OCI-LY1 (cell line): ENCODE measurements at regions not wholly inside any gene's neighbourhood (a gene's known extent, or its start where the extent isn't known, plus 50 kb on each side); places are given as distances from the start of the nearest gene placed in this dataset.
"Not testable (repeated sequence)": the region's sequence is repeated elsewhere in the genome, so short reads cannot be mapped to it uniquely, and the experiment has no call there.

Experiments used
- H2AFZ ChIP-seq: fragments of 200-600 bp; sonication (generic), shearing (Covaris generic); 2 replicates; pipeline ENCODE4 v1.6.0; 2014; ENCODE audit warnings: antibody characterized with exemption, mild to moderate bottlenecking, low read length
- H3F3A ChIP-seq: fragments of 200-600 bp; sonication (generic), shearing (Covaris generic); 2 replicates; pipeline ENCODE4 v1.6.0; 2014; ENCODE audit warnings: mild to moderate bottlenecking, antibody characterized with exemption, low read length, moderate library complexity; ENCODE audit not compliant: insufficient read depth
- H3K27ac ChIP-seq: fragments of 200-600 bp; sonication (generic); 2 replicates; pipeline ENCODE4 v1.5.1; 2014; ENCODE audit warnings: low read length, mixed run types, mild to moderate bottlenecking, low read depth; ENCODE audit not compliant: poor library complexity, severe bottlenecking
- H3K27me3 ChIP-seq: fragments of 200-600 bp; sonication (generic); 2 replicates; pipeline ENCODE4 v1.6.0; 2014; ENCODE audit warnings: antibody characterized with exemption, mild to moderate bottlenecking, low read length, moderate library complexity; ENCODE audit not compliant: insufficient read depth
- H3K36me3 ChIP-seq: fragments of 200-600 bp; sonication (generic); 2 replicates; pipeline ENCODE4 v1.6.1; 2014; ENCODE audit warnings: mild to moderate bottlenecking, antibody characterized with exemption, low read length, moderate library complexity, mixed read lengths; ENCODE audit not compliant: insufficient read depth
- H3K4me1 ChIP-seq: fragments of 200-600 bp; sonication (generic); 2 replicates; pipeline ENCODE4 v1.5.1; 2014; ENCODE audit warnings: mild to moderate bottlenecking, low read length, moderate library complexity; ENCODE audit not compliant: insufficient read depth, severe bottlenecking
- H3K4me2 ChIP-seq: fragments of 200-600 bp; sonication (generic), shearing (Covaris generic); 2 replicates; pipeline ENCODE4 v1.6.1; 2014; ENCODE audit warnings: low read length
- H3K4me3 ChIP-seq: fragments of 200-600 bp; sonication (generic); 2 replicates; pipeline ENCODE4 v1.5.1; 2014; ENCODE audit warnings: low read length, low read depth, mild to moderate bottlenecking, mixed read lengths; ENCODE audit not compliant: poor library complexity, severe bottlenecking
- H3K79me2 ChIP-seq: fragments of 200-600 bp; shearing (Covaris generic); 2 replicates; pipeline ENCODE4 v1.6.1; 2016; ENCODE audit warnings: mixed run types, low read length, mixed read lengths; ENCODE audit not compliant: insufficient read depth
- H3K9ac ChIP-seq: fragments of 200-600 bp; sonication (generic), shearing (Covaris generic); 2 replicates; pipeline ENCODE4 v1.6.1; 2014; ENCODE audit warnings: mild to moderate bottlenecking, low read length, mixed read lengths
- H3K9me2 ChIP-seq: fragments of 200-600 bp; sonication (generic), shearing (Covaris generic); 2 replicates; pipeline ENCODE4 v1.6.1; 2014; ENCODE audit warnings: low read depth, mild to moderate bottlenecking, low read length, mixed read lengths
- H3K9me3 ChIP-seq: fragments of 200-600 bp; shearing (Covaris generic); 2 replicates; pipeline ENCODE4 v1.6.1; 2014; ENCODE audit warnings: low read length, mixed read lengths
- H4K20me1 ChIP-seq: fragments of 200-600 bp; sonication (generic), shearing (Covaris generic); 2 replicates; pipeline ENCODE4 v1.6.0; 2016; ENCODE audit warnings: mild to moderate bottlenecking, low read length; ENCODE audit not compliant: insufficient read depth
- CTCF ChIP-seq: fragments of 200-600 bp; sonication (generic), shearing (Covaris generic); IDR thresholded peaks from 2 replicates; pipeline ENCODE4 v1.5.1; 2017; ENCODE audit warnings: mild to moderate bottlenecking, antibody characterized with exemption, low read length, moderate library complexity, mixed read lengths

DNA sequence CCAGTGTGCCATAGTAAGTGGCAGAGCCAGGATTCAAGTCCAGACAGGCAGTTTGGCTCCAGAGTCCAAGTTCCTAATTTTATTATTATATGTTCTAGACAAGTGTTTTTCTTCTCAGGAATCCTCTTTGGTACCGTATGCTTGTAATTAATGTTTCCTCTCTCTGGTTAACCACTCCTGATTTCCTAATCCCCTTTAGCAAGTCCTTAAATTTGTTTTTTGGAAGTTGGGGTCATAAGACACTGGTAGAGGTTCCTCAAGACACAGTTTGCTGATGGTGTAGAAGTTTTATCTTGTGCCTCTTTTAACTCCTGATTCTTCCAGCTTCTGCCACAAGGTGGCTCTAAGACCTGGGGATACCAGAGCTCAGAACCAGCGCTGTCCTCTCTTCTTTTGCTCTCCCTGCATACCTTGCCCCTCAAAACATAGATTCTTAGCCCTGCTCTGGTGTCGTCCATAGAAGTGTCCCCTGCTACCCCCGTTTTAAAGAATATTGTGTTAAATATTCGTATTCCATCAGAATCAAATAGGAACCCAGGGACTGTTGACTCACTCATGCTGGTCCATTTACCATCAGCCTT, 3068.0 kb downstream of the RPIA start:
- H3K79me2 ChIP-seq, H3K4me1 ChIP-seq, H4K20me1 ChIP-seq, H3K9me3 ChIP-seq, H3K36me3 ChIP-seq, H3K9ac ChIP-seq, H3K4me2 ChIP-seq, H3K4me3 ChIP-seq, H2AFZ ChIP-seq, H3K27me3 ChIP-seq, H3K9me2 ChIP-seq, H3K27ac ChIP-seq, H3F3A ChIP-seq: not testable (repeated sequence)
- TF ChIP-seq CTCF = peak; percentile 9; the same call in 1 of the 2 replicates

- H3K27ac ChIP-seq, H2AFZ ChIP-seq, H3K27me3 ChIP-seq, H3K4me1 ChIP-seq, H4K20me1 ChIP-seq, H3K9me2 ChIP-seq, H3K9ac ChIP-seq, H3K9me3 ChIP-seq, H3K79me2 ChIP-seq, H3K4me2 ChIP-seq, H3K4me3 ChIP-seq, H3K36me3 ChIP-seq, H3F3A ChIP-seq: not testable (repeated sequence)
Measured at GRCh38 chr2:91760672-91761071, 3069.2 kb downstream of the RPIA start.

GRCh38 chr2:91762312-91762711, 3070.8 kb downstream of the RPIA start:
- not testable (repeated sequence) for H3K9me2 ChIP-seq, H3K27me3 ChIP-seq, H3K4me3 ChIP-seq, H3K36me3 ChIP-seq, H4K20me1 ChIP-seq, H2AFZ ChIP-seq, H3K9me3 ChIP-seq, H3F3A ChIP-seq, H3K4me2 ChIP-seq, H3K4me1 ChIP-seq, H3K79me2 ChIP-seq, H3K9ac ChIP-seq, H3K27ac ChIP-seq

GRCh38 chr2:91763710-91764109, 3072.2 kb downstream of the RPIA start:
- H2AFZ ChIP-seq, H3K4me3 ChIP-seq, H3K9me2 ChIP-seq, H4K20me1 ChIP-seq, H3K27me3 ChIP-seq, H3K9me3 ChIP-seq, H3K27ac ChIP-seq, H3K4me2 ChIP-seq, H3K9ac ChIP-seq, H3K79me2 ChIP-seq, H3K4me1 ChIP-seq, H3F3A ChIP-seq, H3K36me3 ChIP-seq: not testable (repeated sequence)

GRCh38 chr2:91764581-91765002, 3073.1 kb downstream of the RPIA start:
- H2AFZ ChIP-seq, H3K4me2 ChIP-seq, H3K9me3 ChIP-seq, H3K79me2 ChIP-seq, H4K20me1 ChIP-seq, H3K4me1 ChIP-seq, H3K4me3 ChIP-seq, H3K9ac ChIP-seq, H3K36me3 ChIP-seq, H3K27ac ChIP-seq, H3K27me3 ChIP-seq, H3K9me2 ChIP-seq, H3F3A ChIP-seq: not testable (repeated sequence)

GRCh38 chr2:91765018-91765754, 3073.7 kb downstream of the RPIA start:
- not testable (repeated sequence) for H3K9me2 ChIP-seq, H3K9me3 ChIP-seq, H3F3A ChIP-seq, H3K9ac ChIP-seq, H3K4me1 ChIP-seq, H2AFZ ChIP-seq, H3K79me2 ChIP-seq, H3K4me2 ChIP-seq, H3K4me3 ChIP-seq, H4K20me1 ChIP-seq, H3K27me3 ChIP-seq, H3K36me3 ChIP-seq, H3K27ac ChIP-seq

GRCh38 chr2:91766349-91767048, 3075.0 kb downstream of the RPIA start:
- H4K20me1 ChIP-seq, H3K27ac ChIP-seq, H3K4me2 ChIP-seq, H3K9me2 ChIP-seq, H2AFZ ChIP-seq, H3K4me3 ChIP-seq, H3K27me3 ChIP-seq, H3K9me3 ChIP-seq, H3K36me3 ChIP-seq, H3K9ac ChIP-seq, H3K79me2 ChIP-seq, H3K4me1 ChIP-seq, H3F3A ChIP-seq: not testable (repeated sequence)
